IPS DF 6.9 (cell line): ENCODE measurements at regions not wholly inside any gene's neighbourhood (a gene's known extent, or its start where the extent isn't known, plus 50 kb on each side); places are given as distances from the start of the nearest gene placed in this dataset.
"Not testable (repeated sequence)": the region's sequence is repeated elsewhere in the genome, so short reads cannot be mapped to it uniquely, and the experiment has no call there.

Experiments used
- DNase-seq: peaks from one replicate; pipeline ENCODE4 v3.0.0-alpha.2; 2013; ENCODE audit warnings: low read depth, low spot score
- H3K27ac ChIP-seq: one replicate; pipeline ENCODE4 v1.5.1; 2013; ENCODE audit warnings: low read length, control low read depth
- H3K27me3 ChIP-seq: 2 replicates; pipeline ENCODE4 v1.6.1; 2013; ENCODE audit warnings: mild to moderate bottlenecking, low read length; ENCODE audit not compliant: control insufficient read depth, insufficient read depth
- H3K36me3 ChIP-seq: 2 replicates; pipeline ENCODE4 v1.6.1; 2013; ENCODE audit warnings: low read length; ENCODE audit not compliant: control insufficient read depth, insufficient read depth
- H3K4me1 ChIP-seq: 2 replicates; pipeline ENCODE4 v1.6.1; 2013; ENCODE audit warnings: low read length; ENCODE audit not compliant: control insufficient read depth, insufficient read depth
- H3K4me3 ChIP-seq: 2 replicates; pipeline ENCODE4 v1.5.1; 2013; ENCODE audit warnings: mild to moderate bottlenecking, low read length
- H3K9me3 ChIP-seq: 2 replicates; pipeline ENCODE4 v1.6.1; 2013; ENCODE audit warnings: low read length, inconsistent platforms; ENCODE audit not compliant: control insufficient read depth, insufficient read depth

GRCh38 chr1:41975121-41975520 is 56.4 kb upstream of the HIVEP3 start:
- no peaks in the 10 kb centered on the region for H3K9me3 ChIP-seq
- no peaks in the 10 kb centered on the region for H3K36me3 ChIP-seq
- no peak overlapping the region for H3K4me3 ChIP-seq
- H3K27me3 ChIP-seq = no peaks in the 10 kb centered on the region
- no peaks in the 10 kb centered on the region for H3K4me1 ChIP-seq
- no peak for DNase-seq
- H3K27ac ChIP-seq = no peak overlapping the region

DNA sequence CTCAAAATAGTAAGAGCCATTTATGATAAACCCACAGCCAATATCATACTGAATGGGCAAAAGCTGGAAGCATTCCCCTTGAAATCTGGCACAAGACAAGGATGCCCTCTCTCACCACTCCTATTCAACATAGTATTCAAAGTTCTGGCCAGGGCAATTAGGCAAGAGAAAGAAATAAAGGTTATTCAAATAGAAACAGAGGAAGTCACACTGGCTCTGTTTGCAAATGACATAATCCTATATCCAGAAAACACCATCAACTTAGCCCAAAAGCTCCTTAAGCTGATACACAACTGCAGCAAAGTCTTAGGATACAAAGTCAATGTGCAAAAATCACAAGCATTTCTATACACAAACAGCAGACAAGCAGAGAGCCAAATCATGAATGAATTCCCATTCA is 49.8 kb upstream of the HIVEP3 start:
- not testable (repeated sequence) for H3K4me1 ChIP-seq, H3K36me3 ChIP-seq, H3K9me3 ChIP-seq, DNase-seq, H3K27ac ChIP-seq, H3K27me3 ChIP-seq, H3K4me3 ChIP-seq
